ENCODE measurements at regions not wholly inside any gene's neighbourhood (a gene's known extent, or its start where the extent isn't known, plus 50 kb on each side); places are given as distances from the start of the nearest gene placed in this dataset.

DNA sequence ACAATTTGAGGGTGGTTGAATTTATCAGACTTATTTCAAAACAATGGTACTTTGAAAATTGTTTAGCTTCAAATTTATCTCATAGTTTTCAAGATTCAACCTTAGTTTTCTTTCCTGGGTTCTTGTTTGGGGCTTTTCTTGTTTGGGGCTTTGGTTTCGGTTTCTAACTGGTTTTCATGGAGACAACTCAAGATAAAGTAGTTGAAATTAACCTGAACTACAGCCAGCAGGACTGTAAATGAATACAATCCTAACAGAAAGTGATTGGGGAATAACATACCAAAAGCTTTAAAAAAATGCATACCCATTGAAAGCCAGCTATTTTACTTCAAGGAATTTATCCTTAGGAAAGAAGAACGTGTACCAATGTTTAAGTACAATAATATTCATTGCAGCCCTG is 133.5 kb upstream of the SLC14A2 start:
- no peak for TF ChIP-seq EZH2 (IDR thresholded peaks at IDR 0.05; ENCODE audit: borderline replicate concordance, low read depth, low read length, poor library complexity, severe bottlenecking)
- TF ChIP-seq, protein P1, sequence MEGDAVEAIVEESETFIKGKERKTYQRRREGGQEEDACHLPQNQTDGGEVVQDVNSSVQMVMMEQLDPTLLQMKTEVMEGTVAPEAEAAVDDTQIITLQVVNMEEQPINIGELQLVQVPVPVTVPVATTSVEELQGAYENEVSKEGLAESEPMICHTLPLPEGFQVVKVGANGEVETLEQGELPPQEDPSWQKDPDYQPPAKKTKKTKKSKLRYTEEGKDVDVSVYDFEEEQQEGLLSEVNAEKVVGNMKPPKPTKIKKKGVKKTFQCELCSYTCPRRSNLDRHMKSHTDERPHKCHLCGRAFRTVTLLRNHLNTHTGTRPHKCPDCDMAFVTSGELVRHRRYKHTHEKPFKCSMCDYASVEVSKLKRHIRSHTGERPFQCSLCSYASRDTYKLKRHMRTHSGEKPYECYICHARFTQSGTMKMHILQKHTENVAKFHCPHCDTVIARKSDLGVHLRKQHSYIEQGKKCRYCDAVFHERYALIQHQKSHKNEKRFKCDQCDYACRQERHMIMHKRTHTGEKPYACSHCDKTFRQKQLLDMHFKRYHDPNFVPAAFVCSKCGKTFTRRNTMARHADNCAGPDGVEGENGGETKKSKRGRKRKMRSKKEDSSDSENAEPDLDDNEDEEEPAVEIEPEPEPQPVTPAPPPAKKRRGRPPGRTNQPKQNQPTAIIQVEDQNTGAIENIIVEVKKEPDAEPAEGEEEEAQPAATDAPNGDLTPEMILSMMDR (conservative IDR thresholded peaks at IDR 0.05; ENCODE audit: low read depth, low read length): no peak

Measured in A673 (cell line).